ENCODE measurements at regions not wholly inside any gene's neighbourhood (a gene's known extent, or its start where the extent isn't known, plus 50 kb on each side); places are given as distances from the start of the nearest gene placed in this dataset.

DNA sequence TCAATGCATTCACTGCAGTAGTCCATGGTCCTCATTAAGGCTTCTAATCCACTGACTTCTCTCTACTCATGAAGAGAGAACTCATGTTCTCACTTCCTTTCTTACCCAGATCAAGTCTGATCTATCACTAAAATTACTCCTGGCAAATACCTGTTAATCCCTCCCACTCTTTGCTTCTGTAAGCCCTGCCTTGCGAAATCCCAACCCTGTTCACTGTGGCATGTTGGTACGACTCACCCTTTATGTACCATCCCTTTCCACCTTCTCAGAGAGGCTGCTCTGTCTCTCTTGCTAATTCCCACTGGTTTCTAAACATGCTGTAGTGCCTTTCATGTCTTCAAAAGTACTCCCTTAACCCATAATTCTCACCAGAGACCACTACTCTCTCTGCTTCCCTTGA, 272.2 kb upstream of the ACVR2A start:
- no peaks in the 10 kb centered on the region for H3K27me3 Mint-ChIP-seq
- POLR2A ChIA-PET, result no interaction called here
- H3K4me3 Mint-ChIP-seq, result no peak overlapping the region
- no peaks in the 10 kb centered on the region for H3K4me1 ChIP-seq (ENCODE audit: insufficient read depth, low read length)
- intact Hi-C loops (cut with DNase I, micrococcal nuclease), result no loop called here
- H3K36me3 ChIP-seq (ENCODE audit: insufficient read depth, low read length), result no peaks in the 10 kb centered on the region
- no peaks in the 10 kb centered on the region for H3K9me3 ChIP-seq (ENCODE audit: control insufficient read depth in 1 of 2, insufficient read depth in 1 of 2, low read length in 2 of 2)
- no peak overlapping the region for H3K27ac ChIP-seq (ENCODE audit: low read depth in 1 of 2, low read length in 2 of 2)
- H3K4me1 Mint-ChIP-seq (ENCODE audit: low read depth), result no peaks in the 10 kb centered on the region
- CTCF ChIA-PET, result no interaction called here
- H3K36me3 Mint-ChIP-seq (ENCODE audit: low read depth), result no peaks in the 10 kb centered on the region
- no peak overlapping the region for H3K27ac Mint-ChIP-seq
- ATAC-seq (ENCODE audit: poor library complexity) (no peak), DNase-seq (no peak)
- TF ChIP-seq, protein P1, sequence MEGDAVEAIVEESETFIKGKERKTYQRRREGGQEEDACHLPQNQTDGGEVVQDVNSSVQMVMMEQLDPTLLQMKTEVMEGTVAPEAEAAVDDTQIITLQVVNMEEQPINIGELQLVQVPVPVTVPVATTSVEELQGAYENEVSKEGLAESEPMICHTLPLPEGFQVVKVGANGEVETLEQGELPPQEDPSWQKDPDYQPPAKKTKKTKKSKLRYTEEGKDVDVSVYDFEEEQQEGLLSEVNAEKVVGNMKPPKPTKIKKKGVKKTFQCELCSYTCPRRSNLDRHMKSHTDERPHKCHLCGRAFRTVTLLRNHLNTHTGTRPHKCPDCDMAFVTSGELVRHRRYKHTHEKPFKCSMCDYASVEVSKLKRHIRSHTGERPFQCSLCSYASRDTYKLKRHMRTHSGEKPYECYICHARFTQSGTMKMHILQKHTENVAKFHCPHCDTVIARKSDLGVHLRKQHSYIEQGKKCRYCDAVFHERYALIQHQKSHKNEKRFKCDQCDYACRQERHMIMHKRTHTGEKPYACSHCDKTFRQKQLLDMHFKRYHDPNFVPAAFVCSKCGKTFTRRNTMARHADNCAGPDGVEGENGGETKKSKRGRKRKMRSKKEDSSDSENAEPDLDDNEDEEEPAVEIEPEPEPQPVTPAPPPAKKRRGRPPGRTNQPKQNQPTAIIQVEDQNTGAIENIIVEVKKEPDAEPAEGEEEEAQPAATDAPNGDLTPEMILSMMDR (IDR thresholded peaks at IDR 0.05), result no peak
- H3K27me3 ChIP-seq (ENCODE audit: control insufficient read depth in 1 of 2, insufficient read depth in 2 of 2, low read length in 2 of 2), result no peaks in the 10 kb centered on the region
- no peak overlapping the region for H3K4me3 ChIP-seq (ENCODE audit: low read length)
- no peaks in the 10 kb centered on the region for H3K9me3 Mint-ChIP-seq

DNA sequence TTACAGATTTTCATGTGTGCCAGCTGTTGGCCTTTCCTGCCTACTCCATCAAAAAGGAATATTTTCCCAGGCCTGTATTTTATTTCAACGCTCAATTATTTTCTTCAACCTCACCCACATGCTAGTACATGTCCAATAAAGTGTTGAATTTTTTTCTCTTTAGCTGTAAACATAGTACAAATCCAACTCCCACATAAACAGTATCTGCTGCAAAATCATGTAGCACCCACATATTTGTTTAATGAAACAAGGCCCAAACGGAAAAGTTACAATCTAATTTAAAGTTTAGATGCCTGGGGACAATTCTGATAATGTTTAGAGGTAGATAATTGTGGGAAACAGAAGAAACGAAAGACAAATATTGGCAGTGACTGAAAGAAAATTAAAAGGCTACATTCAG, 275.4 kb upstream of the ACVR2A start:
- Histone ChIP-seq H3K4me1 (ENCODE audit: insufficient read depth, low read length) (no peaks in the 10 kb centered on the region), H3K36me3 (ENCODE audit: insufficient read depth, low read length) (no peaks in the 10 kb centered on the region), H3K27ac (ENCODE audit: low read depth in 1 of 2, low read length in 2 of 2) (no peak overlapping the region), H3K27me3 (ENCODE audit: control insufficient read depth in 1 of 2, insufficient read depth in 2 of 2, low read length in 2 of 2) (no peaks in the 10 kb centered on the region), H3K9me3 (ENCODE audit: control insufficient read depth in 1 of 2, insufficient read depth in 1 of 2, low read length in 2 of 2) (no peaks in the 10 kb centered on the region), H3K4me3 (ENCODE audit: low read length) (no peak overlapping the region)
- CTCF ChIA-PET, result interaction anchor here (0.7 kb wide), 1 partner anchor 9 kb away, joined by 3 read pairs; no protein-coding TSS in a partner anchor
- POLR2A ChIA-PET, result no interaction called here
- ATAC-seq (ENCODE audit: poor library complexity) (no peak), DNase-seq (no peak)
- no peaks in the 10 kb centered on the region for H3K9me3 Mint-ChIP-seq
- intact Hi-C loops (cut with DNase I, micrococcal nuclease), result no loop called here
- no peaks in the 10 kb centered on the region for H3K4me1 Mint-ChIP-seq (ENCODE audit: low read depth)
- no peaks in the 10 kb centered on the region for H3K27me3 Mint-ChIP-seq
- no peak overlapping the region for H3K4me3 Mint-ChIP-seq
- H3K36me3 Mint-ChIP-seq (ENCODE audit: low read depth), result no peaks in the 10 kb centered on the region
- H3K27ac Mint-ChIP-seq, result no peak overlapping the region
- TF ChIP-seq, protein P1 (IDR thresholded peaks at IDR 0.05), result no peak

DNA sequence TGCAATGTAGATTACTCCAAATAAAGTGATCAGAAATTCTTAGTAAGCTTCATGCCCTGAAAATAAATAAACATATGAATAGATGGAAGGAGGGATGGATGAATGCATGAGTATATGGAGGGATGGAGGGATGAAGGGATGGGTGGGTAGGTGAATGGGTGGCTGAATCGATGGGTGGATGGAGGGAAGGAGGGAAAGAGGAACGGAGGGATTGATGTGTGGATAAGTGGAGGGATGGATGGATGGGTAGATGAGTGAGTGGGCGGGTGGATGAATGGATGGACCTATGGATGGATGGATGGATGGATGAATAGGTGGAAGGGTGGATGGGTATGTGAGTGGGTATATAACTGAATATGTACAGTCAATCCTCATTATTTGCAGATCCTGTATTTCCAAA, 276.7 kb upstream of the ACVR2A start:
- Mint-ChIP-seq H3K9me3 (no peaks in the 10 kb centered on the region), H3K4me3 (no peak overlapping the region), H3K36me3 (ENCODE audit: low read depth) (no peaks in the 10 kb centered on the region), H3K4me1 (ENCODE audit: low read depth) (no peaks in the 10 kb centered on the region), H3K27ac (no peak overlapping the region), H3K27me3 (no peaks in the 10 kb centered on the region)
- TF ChIP-seq, protein P1 (IDR thresholded peaks at IDR 0.05), result no peak
- intact Hi-C loops (cut with DNase I, micrococcal nuclease), result no loop called here
- DNase-seq, result no peak
- ChIA-PET CTCF (no interaction called here), POLR2A (no interaction called here)
- ATAC-seq (ENCODE audit: poor library complexity), result no peak
- no peaks in the 10 kb centered on the region for H3K36me3 ChIP-seq (ENCODE audit: insufficient read depth, low read length)
- no peak overlapping the region for H3K27ac ChIP-seq (ENCODE audit: low read depth in 1 of 2, low read length in 2 of 2)
- no peaks in the 10 kb centered on the region for H3K4me1 ChIP-seq (ENCODE audit: insufficient read depth, low read length)
- no peaks in the 10 kb centered on the region for H3K27me3 ChIP-seq (ENCODE audit: control insufficient read depth in 1 of 2, insufficient read depth in 2 of 2, low read length in 2 of 2)
- no peaks in the 10 kb centered on the region for H3K9me3 ChIP-seq (ENCODE audit: control insufficient read depth in 1 of 2, insufficient read depth in 1 of 2, low read length in 2 of 2)
- H3K4me3 ChIP-seq (ENCODE audit: low read length), result no peak overlapping the region
